Cardiac fibroblast (primary cell): ENCODE measurements at regions not wholly inside any gene's neighbourhood (a gene's known extent, or its start where the extent isn't known, plus 50 kb on each side); places are given as distances from the start of the nearest gene placed in this dataset.

Experiments used
- DNase-seq, 2 donors: peaks; one replicate each; pipeline versions ENCODE4 v3.0.0 to v3.0.0-alpha.2; 2010; ENCODE audit warnings: low read depth in 2 of 2
- H3K4me3 ChIP-seq, 2 donors: replicated peaks in 1 of 2; 1 replicate in 1 of 2; 2 replicates in 1 of 2; pipeline ENCODE4 v1.5.1; 2011; ENCODE audit warnings: low read depth in 2 of 2, low read length in 2 of 2, mild to moderate bottlenecking in 2 of 2, moderate library complexity in 1 of 2
- TF ChIP-seq, protein P1 (sequence below): IDR thresholded peaks from one replicate; pipeline ENCODE4 v1.5.1; 2011; ENCODE audit warnings: low read depth, mild to moderate bottlenecking, low read length, inconsistent platforms

DNA sequence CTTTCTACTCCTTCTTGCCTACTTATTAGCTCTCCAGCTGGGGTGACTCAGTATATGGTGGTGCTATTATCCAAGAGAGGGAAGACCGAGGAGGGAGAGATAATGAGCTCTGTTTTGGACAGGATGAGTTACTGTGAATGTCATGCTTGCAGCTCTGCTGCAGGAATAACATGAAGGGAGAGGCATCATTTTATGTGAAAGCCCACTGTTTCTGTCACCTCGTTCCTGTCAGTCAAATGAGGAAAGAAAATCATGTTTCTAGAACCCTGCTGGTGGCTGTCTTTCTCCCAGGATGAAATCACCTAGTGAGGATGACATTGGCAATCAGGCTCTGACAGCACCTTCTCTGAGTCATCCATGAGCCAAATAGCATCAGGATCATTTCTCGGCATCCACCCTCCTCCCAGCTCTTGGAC lies 1291.6 kb upstream of the AUTS2 start:
- TF ChIP-seq, protein P1, sequence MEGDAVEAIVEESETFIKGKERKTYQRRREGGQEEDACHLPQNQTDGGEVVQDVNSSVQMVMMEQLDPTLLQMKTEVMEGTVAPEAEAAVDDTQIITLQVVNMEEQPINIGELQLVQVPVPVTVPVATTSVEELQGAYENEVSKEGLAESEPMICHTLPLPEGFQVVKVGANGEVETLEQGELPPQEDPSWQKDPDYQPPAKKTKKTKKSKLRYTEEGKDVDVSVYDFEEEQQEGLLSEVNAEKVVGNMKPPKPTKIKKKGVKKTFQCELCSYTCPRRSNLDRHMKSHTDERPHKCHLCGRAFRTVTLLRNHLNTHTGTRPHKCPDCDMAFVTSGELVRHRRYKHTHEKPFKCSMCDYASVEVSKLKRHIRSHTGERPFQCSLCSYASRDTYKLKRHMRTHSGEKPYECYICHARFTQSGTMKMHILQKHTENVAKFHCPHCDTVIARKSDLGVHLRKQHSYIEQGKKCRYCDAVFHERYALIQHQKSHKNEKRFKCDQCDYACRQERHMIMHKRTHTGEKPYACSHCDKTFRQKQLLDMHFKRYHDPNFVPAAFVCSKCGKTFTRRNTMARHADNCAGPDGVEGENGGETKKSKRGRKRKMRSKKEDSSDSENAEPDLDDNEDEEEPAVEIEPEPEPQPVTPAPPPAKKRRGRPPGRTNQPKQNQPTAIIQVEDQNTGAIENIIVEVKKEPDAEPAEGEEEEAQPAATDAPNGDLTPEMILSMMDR, result no peak
- DNase-seq, result no peak
- H3K4me3 ChIP-seq, result no peak overlapping the region

DNA sequence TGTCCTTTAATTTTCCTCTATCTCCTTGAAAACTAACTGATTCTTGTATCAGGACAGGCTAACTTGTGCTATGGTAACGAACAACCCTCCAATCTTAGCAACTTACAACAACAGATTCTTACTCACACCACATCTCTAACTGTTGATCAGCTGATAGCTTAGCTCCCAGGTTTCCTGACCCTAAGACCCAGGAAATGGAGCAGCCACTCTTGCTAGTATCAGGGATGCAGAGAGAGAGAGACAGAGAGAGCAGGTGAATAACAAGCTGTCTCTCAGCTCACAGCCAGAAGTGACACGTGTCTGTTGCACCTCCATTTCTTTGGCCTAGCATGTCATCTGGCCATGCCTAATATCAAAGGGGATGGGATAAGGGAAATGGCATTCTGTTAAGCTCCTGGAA lies 1289.0 kb upstream of the AUTS2 start:
- TF ChIP-seq, protein P1, result no peak
- H3K4me3 ChIP-seq, result no peak overlapping the region
- no peak for DNase-seq

DNA sequence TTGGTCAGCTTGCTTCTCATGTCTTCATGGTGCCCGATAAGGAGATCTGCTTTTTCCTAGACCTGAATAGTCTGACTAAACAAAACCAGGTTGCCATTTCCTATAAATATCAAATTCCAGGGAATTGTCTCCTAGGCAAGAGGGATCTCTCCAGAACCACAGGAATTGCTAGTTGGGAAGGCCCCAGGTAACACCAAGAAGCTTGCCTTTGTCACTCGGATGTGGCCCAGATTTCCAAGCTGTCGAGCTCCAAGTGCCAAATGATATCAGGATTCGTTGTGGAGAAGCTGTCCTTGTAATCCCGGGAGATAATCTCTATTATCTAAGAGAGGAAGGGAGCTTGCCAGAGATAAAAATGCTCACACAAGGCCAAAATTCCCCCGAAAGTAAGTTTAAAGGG lies 1288.5 kb upstream of the AUTS2 start:
- TF ChIP-seq, protein P1, result no peak
- DNase-seq, result no peak
- H3K4me3 ChIP-seq, result no peak overlapping the region

DNA sequence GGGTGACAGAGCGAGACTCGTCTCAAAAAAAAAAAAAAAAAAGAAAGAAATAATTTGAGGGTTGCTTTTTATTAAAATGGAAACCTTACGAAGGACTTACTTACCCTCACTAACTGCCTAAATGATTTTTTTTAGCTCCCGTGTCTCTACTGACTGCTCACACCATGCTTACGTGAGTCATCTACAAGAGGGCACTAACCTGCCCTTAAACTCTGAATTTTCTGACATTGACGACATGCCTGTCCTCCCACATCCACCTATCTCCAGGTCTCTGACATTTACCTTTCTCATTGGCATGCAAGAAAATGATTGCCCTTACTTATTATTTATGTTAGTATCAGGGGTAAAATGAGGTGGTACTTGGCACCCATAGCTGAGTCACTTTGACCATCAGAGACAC lies 1286.3 kb upstream of the AUTS2 start:
- no peak for DNase-seq
- TF ChIP-seq, protein P1, result no peak
- no peak overlapping the region for H3K4me3 ChIP-seq

DNA sequence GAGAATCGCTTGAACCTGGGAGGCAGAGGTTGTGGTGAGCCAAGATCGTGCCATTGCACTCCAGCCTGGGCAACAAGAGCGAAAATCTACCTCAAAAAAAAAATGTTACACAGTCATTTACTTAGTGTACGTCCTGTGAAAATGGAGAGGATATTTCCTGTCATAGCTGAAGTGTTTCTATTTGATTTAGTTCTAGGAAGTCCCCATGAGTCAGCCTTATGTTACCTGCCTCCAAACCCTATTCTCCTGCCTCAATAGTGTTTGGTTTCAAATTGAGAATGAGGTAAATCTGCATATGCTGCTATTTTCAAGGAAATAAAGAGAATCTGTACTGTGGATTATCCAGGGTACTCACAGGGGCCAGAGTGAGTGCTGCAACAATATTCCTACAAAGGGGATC lies 1284.5 kb upstream of the AUTS2 start:
- no peak for DNase-seq
- TF ChIP-seq, protein P1, result no peak
- no peak overlapping the region for H3K4me3 ChIP-seq

DNA sequence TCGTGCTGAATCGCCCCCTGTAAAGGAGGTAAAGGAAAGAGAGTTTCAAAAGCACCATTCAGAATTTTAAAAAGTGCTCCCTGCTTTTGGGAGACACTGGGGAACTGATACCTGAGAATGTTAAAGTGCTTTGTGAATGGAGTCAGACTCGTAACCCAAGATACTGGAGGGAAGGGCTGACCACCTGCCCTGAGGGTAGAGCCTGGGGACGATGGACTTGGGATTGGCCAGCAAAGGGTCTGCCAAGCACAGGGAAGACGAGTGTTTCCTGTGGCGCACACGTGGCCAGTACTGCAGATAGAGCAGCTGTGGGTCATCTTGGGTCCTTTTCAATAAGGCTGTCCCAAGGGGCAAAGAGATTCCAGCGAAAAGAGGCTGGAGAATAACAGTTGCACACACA lies 1284.1 kb upstream of the AUTS2 start:
- DNase-seq, result no peak
- no peak overlapping the region for H3K4me3 ChIP-seq
- TF ChIP-seq, protein P1, result no peak

DNA sequence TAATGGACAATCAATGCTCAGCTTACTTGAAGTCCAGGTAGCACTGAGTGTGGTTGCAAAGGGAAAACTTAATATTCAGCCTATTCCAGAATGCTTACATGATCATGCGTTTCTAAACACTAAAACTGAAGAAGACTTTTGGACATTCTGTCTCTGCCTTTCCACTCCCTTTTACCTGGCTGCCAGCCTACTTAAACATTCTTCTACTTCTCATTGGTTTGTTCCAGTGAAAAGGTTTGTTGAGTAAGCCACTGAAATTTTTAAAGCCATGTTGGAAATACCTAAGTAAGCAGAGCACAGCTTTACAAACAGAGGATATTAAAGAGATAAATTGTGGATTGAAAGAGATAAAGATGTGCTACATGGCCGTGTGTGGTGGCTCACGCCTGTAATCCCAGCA lies 1280.8 kb upstream of the AUTS2 start:
- TF ChIP-seq, protein P1, result no peak
- no peak for DNase-seq
- no peak overlapping the region for H3K4me3 ChIP-seq
